PFSK-1 (cell line): ENCODE measurements at regions not wholly inside any gene's neighbourhood (a gene's known extent, or its start where the extent isn't known, plus 50 kb on each side); places are given as distances from the start of the nearest gene placed in this dataset.

Source experiments
- FOXP2 ChIP-seq: optimal IDR thresholded peaks from 2 replicates; pipeline ENCODE3; 2011; ENCODE audit warnings: borderline replicate concordance, control low read depth, inconsistent platforms; ENCODE audit not compliant: insufficient read depth; ENCODE audit errors: extremely low read length, extremely low read depth
- POLR2AphosphoS5 ChIP-seq: IDR thresholded peaks from 2 replicates; pipeline ENCODE4 v1.6.1; 2012; ENCODE audit warnings: low read depth, mild to moderate bottlenecking, control low read depth, low read length, moderate library complexity
- SIN3A ChIP-seq: IDR thresholded peaks from 2 replicates; pipeline ENCODE4 v1.6.1; 2012; ENCODE audit warnings: mild to moderate bottlenecking, low read length, moderate library complexity, borderline replicate concordance; ENCODE audit not compliant: insufficient read depth
- TAF1 ChIP-seq: IDR thresholded peaks from 2 replicates; pipeline ENCODE4 v1.6.1; 2012; ENCODE audit warnings: low read length, control low read depth, borderline replicate concordance; ENCODE audit not compliant: insufficient read depth
- TF ChIP-seq, protein P1 (sequence below), 2 experiments: IDR thresholded peaks; 2 replicates each; pipeline versions ENCODE4 v1.6.1 to v1.8.0; 2011 to 2012; ENCODE audit warnings: low read depth in 2 of 2, low read length in 2 of 2, control low read depth in 1 of 2, inconsistent platforms in 1 of 2, mild to moderate bottlenecking in 1 of 2, moderate library complexity in 1 of 2; ENCODE audit not compliant: insufficient read depth in 1 of 2

DNA sequence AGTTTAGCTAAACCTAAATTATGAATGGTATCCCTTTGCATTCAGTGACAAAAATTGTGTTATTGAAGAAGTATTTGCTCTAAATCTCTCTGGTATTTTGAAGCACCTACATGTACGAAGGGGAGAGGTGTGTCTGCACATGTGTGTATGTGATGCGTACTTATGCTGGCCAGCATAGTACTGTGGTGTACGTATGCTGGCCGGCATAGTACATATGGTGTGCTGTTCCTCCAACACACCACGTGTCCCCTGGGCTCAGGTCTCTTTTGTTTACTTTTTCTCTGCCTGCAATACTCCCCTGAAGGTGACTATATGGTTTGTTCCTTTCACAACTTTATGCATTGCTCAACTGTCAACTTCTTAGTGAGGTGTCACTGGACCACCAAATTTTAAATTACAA is 360.3 kb downstream of the CRPPA start:
- TF ChIP-seq FOXP2 (no peak), SIN3A (no peak), TAF1 (no peak), POLR2AphosphoS5 (no peak)
- TF ChIP-seq, protein P1, sequence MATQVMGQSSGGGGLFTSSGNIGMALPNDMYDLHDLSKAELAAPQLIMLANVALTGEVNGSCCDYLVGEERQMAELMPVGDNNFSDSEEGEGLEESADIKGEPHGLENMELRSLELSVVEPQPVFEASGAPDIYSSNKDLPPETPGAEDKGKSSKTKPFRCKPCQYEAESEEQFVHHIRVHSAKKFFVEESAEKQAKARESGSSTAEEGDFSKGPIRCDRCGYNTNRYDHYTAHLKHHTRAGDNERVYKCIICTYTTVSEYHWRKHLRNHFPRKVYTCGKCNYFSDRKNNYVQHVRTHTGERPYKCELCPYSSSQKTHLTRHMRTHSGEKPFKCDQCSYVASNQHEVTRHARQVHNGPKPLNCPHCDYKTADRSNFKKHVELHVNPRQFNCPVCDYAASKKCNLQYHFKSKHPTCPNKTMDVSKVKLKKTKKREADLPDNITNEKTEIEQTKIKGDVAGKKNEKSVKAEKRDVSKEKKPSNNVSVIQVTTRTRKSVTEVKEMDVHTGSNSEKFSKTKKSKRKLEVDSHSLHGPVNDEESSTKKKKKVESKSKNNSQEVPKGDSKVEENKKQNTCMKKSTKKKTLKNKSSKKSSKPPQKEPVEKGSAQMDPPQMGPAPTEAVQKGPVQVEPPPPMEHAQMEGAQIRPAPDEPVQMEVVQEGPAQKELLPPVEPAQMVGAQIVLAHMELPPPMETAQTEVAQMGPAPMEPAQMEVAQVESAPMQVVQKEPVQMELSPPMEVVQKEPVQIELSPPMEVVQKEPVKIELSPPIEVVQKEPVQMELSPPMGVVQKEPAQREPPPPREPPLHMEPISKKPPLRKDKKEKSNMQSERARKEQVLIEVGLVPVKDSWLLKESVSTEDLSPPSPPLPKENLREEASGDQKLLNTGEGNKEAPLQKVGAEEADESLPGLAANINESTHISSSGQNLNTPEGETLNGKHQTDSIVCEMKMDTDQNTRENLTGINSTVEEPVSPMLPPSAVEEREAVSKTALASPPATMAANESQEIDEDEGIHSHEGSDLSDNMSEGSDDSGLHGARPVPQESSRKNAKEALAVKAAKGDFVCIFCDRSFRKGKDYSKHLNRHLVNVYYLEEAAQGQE (IDR thresholded peaks at IDR 0.05; ENCODE audit: insufficient read depth in 1 of 2, low read depth in 2 of 2, low read length in 2 of 2) = no peak

DNA sequence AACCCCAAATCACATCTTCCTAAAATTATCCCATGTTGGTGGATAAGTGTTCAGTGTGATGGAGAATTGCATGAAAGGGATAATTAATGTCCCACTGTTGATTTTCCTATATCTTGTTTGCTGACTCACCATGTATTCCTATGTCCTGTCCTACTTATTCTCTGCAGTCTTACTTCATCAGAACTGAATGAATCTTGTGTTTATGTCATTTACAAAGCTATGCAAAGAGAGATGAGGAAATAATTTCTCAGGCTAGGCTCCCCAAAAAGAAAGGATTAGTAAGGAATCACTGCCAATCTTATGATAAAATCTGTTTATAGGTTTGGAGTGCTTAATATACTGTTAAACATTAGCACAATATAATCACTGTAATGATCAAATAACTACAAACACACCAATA is 360.8 kb downstream of the CRPPA start:
- TF ChIP-seq POLR2AphosphoS5 (no peak), TAF1 (no peak), SIN3A (no peak), FOXP2 (no peak)
- TF ChIP-seq, protein P1 (IDR thresholded peaks at IDR 0.05; ENCODE audit: insufficient read depth in 1 of 2, low read depth in 2 of 2, low read length in 2 of 2) = no peak

DNA sequence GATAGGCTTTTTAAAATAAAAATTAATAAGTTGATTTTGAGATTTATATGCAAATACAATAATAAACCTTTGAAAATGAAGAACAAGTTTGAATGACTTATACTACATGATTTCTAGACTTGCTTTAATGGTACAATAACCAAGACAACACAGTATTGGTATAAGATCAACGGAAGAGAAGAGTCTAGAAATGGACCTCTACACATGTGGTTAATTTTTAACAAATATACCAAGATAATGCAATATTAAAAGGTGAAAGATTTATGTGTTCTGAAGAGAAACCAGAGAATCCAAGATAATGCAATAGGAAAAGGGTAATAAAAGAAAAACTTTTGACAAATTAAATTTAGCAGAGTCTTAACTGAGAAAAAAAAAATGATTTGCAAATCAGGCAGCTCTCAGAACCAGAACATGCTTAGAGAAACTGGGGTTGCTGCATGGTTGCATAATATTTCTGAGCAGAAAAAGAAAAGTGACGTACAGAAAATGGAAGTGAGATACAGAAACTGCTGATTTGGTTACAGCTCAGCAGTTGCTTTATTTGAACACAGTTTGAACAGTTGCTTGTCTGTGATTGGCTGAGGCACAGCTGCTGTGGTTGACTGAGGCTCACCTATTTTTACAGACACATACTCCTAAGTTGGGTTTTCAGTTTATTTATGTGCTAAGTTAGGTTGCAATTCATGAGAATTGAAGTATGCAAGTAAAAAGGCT is 365.9 kb downstream of the CRPPA start:
- TF ChIP-seq FOXP2 = no peak
- TF ChIP-seq POLR2AphosphoS5 = no peak

DNA sequence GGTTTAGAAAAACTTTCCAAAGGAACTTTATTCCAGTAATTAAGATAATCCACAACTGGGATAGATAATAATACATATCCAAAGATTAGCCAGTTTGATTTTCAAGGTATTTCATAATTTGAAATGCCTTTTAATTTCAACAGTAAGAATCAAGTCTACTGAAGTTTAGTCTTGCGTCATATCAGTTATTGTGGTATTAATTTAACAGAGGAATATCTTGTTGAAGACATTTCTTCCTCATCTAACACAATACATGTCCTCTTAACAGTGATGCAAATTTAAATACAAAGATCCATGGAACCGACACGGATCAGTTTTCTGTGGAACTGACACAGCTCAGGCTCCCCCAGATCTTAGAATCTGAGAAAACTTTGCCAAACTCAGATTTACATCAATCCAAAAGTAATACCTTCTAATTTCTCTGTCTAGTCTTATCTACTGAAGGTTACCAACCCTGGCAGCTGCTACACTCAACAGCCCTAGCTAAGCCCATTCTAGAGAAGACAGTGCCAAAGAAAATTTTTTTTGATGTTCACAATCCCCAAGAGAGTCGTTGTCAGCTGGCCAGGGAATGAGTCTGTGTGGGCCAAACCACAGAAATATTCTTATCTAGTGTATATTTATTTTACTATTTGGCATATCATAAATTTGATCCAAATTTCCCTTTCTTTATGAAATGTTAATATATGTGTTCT is 365.2 kb upstream of the MEOX2 start:
- TF ChIP-seq TAF1 (no peak), POLR2AphosphoS5 (no peak), SIN3A (no peak)

DNA sequence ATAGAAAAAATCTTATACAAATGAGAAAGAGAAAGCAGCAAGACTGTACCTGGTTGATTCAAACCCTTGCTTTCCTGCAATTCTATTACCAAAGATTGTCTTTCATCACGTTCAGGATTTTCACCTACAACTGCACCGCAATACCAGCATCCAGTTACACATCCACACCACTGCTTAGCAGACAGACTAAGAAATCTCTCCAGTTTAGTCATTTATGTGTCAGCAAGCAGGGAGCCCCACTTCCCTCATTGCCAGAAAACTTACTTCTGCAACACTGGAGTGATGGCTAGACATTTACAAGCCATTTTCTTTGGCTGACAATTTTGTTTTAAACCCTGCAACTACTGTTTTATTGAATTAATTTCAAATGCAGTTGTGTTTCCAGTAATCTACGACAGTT is 359.6 kb upstream of the MEOX2 start:
- no peak for TF ChIP-seq SIN3A
- no peak for TF ChIP-seq TAF1
- TF ChIP-seq, protein P1 (IDR thresholded peaks at IDR 0.05; ENCODE audit: insufficient read depth in 1 of 2, low read depth in 2 of 2, low read length in 2 of 2) = no peak

DNA sequence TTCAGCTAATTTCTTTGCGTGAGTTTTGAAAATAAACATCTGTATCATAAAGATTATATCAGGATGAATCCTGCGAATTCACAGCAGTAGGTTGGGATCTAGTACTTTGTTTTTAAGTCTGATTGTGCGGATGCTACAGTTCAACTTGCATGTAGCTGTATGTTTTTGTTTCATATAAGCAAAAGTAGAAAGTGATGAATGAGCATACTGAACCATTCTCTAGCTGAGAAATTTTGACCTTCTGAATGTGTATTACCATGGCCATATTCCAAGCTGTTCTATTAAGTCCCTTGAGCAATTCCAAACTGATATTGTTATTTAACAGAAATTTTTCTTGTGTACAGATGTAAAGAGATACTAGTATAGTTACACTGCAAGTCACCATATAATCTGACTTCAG is 358.8 kb upstream of the MEOX2 start:
- TF ChIP-seq, protein P1 (IDR thresholded peaks at IDR 0.05; ENCODE audit: insufficient read depth in 1 of 2, low read depth in 2 of 2, low read length in 2 of 2) = no peak
- TF ChIP-seq SIN3A (no peak), POLR2AphosphoS5 (no peak), TAF1 (no peak), FOXP2 (no peak)
